TTC549 (cell line): ENCODE measurements at regions not wholly inside any gene's neighbourhood (a gene's known extent, or its start where the extent isn't known, plus 50 kb on each side); places are given as distances from the start of the nearest gene placed in this dataset.
"Not testable (repeated sequence)": the region's sequence is repeated elsewhere in the genome, so short reads cannot be mapped to it uniquely, and the experiment has no call there.

ENCODE experiments used
- FAIRE-seq: peaks from 2 replicates; lab custom pipeline; 2012; peaks lifted over from hg19 to GRCh38; lab: Jason Lieb, UNC

GRCh38 chrX:131595120-131595519 is 51.2 kb downstream of the OR13H1 start:
- FAIRE-seq: no peak

GRCh38 chrX:131607792-131608369 is 64.0 kb downstream of the OR13H1 start:
- FAIRE-seq: no peak

- no peak for FAIRE-seq
These were observed 65.6 kb downstream of the OR13H1 start for GRCh38 chrX:131609480-131609879.

- no peak for FAIRE-seq
These were observed 69.4 kb downstream of the OR13H1 start for GRCh38 chrX:131613260-131613659.

GRCh38 chrX:131614241-131614640 is 70.4 kb downstream of the OR13H1 start:
- no peak for FAIRE-seq

DNA sequence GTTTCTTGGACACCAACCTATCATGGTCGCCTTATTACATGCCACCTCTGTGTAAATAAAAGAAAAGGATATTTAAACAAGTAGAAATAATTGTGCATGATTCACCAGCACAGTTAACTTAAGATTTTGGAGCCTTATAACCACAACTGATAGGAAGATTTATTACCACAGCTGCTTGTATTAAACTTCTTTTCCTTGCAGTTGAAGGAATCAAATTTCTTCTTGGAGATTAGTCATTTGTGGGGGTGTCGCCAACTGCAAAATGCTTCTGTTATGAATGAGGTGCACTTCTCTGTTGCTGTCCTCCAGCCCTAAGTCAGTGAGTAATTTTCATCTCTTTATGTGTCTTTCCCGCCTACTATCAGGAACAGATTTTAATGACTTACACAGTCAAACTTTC is 73.3 kb downstream of the OR13H1 start:
- no peak for FAIRE-seq

DNA sequence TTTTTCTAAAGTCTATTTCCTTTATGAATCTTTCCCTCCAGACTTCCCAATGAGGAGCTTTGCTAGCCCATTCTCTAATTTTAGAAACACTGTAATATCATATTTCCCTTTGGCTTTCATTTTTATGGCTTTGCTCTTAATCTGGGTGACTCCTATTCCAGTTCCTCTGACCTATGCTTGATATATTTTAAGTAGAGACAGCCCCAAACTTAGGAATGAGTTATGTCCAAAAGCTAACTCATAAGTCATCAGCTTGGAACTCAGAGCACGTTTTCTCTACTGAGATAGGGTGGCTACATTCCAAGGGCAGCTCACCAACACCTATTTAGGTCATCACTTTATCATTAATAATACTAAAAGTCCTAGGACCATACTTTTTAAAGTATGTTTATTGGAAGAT is 77.8 kb downstream of the OR13H1 start:
- no peak for FAIRE-seq

GRCh38 chrX:131626681-131627296 is 82.9 kb downstream of the OR13H1 start:
- no peak for FAIRE-seq

GRCh38 chrX:131630534-131630933 is 86.7 kb downstream of the OR13H1 start:
- FAIRE-seq: no peak

- FAIRE-seq: peak; percentile 5
These were observed 89.5 kb downstream of the OR13H1 start for GRCh38 chrX:131633285-131633917.

GRCh38 chrX:131634900-131635299 is 91.0 kb downstream of the OR13H1 start:
- no peak for FAIRE-seq

DNA sequence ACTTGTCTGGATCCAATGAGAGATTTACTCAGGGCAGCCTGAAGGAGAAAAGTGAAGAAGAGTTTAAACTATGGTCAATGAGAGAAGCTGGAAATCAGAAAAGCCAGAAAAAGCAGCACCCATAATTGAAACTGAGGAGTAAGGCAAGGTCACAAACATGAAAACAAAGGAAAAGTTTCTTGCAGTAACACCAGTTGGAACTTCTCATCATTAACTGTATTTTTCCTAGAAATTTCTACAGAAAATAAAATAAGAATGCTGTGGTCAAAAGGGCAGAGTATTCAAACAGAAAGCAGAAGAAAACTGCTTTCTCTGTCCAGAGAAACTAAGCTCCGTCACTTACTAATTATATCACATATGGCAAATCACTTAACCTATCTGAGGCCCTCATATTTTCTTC is 102.2 kb downstream of the OR13H1 start:
- FAIRE-seq: no peak

- no peak for FAIRE-seq
These were observed 105.9 kb downstream of the OR13H1 start for GRCh38 chrX:131649741-131650140.

DNA sequence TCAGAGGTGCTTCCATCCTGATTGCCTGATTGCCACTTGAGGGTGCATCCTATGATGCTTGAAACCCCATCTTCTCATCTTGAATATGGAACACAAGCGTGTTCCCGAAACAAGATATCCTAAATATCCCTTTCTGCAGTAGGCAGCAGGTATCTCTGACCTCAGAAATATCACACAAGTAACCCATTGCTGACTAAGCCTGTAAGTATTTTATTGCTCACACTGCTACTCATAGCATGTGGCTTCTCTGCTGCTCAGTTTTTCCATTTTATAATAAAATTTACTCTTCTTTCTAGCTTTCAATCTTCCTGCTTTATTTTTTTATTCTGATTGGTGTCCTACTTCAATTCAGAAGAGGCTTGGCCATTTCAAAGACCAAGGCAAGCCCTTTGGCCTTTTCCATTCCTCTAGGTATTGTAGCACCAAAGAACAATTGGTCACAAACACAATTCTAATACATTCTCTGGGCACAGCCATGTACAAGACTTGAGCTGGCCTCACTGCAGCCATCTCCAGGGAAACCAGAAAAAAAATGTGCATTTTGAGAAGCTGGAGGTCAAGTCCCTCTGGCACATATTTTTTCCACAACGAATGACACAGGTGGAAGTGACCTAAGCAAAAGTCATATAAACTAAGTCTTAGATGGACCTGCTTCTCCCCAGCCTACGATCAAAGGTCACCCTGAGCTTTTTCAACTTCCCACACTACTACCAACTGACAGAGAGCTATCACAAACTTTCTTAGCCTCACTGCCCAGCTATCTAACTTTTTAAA is 107.0 kb downstream of the OR13H1 start:
- no peak for FAIRE-seq

DNA sequence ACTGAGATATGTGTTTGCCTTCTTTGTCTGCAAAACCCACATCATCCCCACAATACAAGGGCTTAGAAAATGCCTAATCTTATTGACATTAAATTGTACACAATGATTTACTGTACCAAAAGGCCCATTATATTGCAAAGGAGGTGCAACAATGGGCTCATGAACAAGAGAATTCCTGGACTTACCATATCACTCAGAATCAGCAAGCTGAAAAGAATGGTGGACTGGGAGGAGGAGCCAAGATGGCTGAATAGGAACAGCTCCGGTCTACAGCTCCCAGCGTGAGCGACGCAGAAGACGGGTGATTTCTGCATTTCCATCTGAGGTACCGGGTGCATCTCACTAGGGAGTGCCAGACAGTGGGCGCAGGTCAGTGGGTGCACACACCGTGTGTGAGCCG is 119.9 kb downstream of the OR13H1 start:
- FAIRE-seq: not testable (repeated sequence)

- no peak for FAIRE-seq
These were observed 127.9 kb downstream of the OR13H1 start for GRCh38 chrX:131671735-131672134.

DNA sequence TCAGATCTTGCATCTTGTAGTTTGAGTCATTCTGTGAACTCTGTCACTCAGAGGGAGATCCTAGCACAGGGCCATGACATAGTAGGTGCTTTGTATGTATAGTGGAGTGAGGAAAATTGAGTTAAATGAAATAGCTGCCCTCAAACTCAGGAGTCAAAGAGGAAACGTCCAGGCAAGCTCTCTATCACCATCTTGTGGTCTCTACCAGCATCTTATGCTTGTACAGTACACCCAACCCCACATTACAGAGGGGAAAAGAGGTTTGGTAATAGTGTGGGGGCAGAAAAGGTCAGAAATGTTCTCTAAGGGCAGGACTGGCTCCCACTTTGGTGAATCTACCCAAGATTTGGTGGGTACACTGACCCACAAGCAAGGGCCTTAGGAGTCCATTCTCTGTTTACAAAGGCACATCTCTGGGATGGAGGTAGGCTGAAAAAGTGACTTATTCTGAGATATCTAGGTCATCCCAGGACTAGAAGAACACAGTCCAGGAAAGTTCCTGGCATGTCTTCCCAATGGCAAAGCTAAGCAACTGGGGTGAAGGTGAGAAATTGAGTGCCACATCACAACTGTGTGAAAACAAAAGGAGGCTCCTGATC is 131.8 kb downstream of the OR13H1 start:
- FAIRE-seq: no peak

DNA sequence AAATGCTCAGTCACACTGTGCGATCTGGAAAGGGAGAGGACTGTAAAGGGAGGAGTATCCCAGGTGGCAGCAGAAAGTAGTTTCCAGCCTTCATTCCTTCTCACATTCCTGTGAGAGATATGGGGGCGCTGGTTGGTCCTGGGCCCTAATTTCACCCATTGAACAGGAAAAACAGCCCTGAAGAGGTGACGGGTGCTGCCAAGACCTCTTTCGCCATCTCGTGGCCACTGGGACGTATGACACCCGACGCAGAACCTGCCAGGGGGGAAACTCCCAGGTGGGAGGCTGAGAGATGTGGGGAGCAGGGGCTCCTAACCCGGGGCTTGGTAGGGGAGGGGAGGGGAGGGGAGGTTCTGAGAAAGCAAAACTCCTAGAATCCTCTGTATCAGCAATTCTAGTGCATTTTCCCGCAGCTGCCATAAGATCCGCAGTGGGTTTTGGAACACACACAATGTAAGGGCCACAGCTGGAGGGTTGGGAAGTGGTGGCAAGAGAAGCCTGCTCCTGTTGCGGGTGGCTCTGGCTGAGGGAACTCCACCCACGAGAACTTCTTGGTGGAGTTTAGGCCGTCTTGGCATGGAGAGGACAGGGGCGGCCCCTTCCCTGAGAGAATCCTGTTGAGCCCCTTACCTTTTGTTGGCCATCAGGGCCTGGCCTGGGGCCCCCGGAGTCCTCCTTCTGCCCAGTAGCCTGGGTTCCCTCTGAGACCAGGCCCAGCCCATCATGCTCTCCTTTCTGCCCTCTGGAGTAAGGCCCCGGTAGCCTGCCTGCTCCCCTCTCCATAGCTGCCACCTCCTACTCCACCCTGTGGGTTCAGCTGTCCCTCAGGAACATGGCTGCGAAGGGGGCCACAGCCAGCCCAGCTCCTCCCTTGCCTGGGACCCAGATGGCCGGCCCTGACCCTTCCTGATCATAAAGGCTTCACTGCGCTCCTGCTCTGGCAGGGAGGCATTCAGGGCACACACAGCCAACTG is 134.1 kb downstream of the OR13H1 start:
- FAIRE-seq: no peak

DNA sequence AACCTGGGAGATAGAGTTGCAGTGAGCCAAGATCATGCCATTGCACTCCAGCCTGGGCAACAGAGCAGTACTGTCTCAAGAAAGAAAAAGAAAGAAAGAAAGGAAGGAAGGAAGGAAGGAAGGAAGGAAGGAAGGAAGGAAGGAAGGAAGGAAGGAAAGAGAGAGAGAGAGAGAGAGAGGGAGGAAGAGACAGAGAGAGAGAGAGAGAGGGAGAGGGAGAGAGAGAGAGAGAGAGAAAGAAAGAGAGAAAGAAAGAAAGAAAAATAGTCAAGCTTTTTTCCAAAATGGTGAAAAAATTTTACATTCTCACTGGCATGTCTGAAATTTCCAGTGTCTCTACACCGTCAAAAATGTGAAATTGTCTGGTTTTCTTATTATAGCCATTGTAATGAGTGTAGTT is 138.9 kb downstream of the OR13H1 start:
- not testable (repeated sequence) for FAIRE-seq

- FAIRE-seq: no peak
These were observed 149.5 kb downstream of the OR13H1 start for GRCh38 chrX:131693359-131693758.

GRCh38 chrX:131696989-131697388 is 153.1 kb downstream of the OR13H1 start:
- FAIRE-seq: not testable (repeated sequence)

- no peak for FAIRE-seq
These were observed 159.8 kb downstream of the OR13H1 start for GRCh38 chrX:131703646-131704045.
